HepG2 (cell line): ENCODE measurements at regions not wholly inside any gene's neighbourhood (a gene's known extent, or its start where the extent isn't known, plus 50 kb on each side); places are given as distances from the start of the nearest gene placed in this dataset.

ENCODE experiments used
- BHLHE40 ChIP-seq: IDR thresholded peaks from 2 replicates; pipeline ENCODE4 v1.6.1; 2011; ENCODE audit warnings: low read length, improper control_type of control experiment
- DDIT3 ChIP-seq: sonication (generic); formaldehyde crosslinking; IDR thresholded peaks from 2 replicates; pipeline ENCODE4 v1.4.0; 2020; ENCODE audit warnings: mild to moderate bottlenecking, missing genetic modification reagents
- FOXK1 ChIP-seq: sonication (generic); formaldehyde crosslinking; IDR thresholded peaks from 2 replicates; pipeline ENCODE4 v1.4.0; 2020; ENCODE audit warnings: low read depth, missing genetic modification reagents, borderline replicate concordance
- HHEX ChIP-seq: IDR thresholded peaks from 2 replicates; pipeline ENCODE4 v1.6.1; 2016; ENCODE audit warnings: control low read depth
- MYC ChIP-seq: sonication (generic); formaldehyde crosslinking; IDR thresholded peaks from 2 replicates; pipeline ENCODE4 v1.9.0; 2021; ENCODE audit warnings: missing genetic modification reagents, borderline replicate concordance
- STAG1 ChIP-seq: sonication (generic); formaldehyde crosslinking; IDR thresholded peaks from 2 replicates; pipeline ENCODE4 v1.4.0; 2020; ENCODE audit warnings: missing genetic modification reagents
- ZFAT ChIP-seq: sonication (generic); formaldehyde crosslinking; conservative IDR thresholded peaks from 2 replicates; pipeline ENCODE4 v1.8.1; 2023; ENCODE audit warnings: missing genetic modification reagents, inconsistent platforms
- ZNF550 ChIP-seq: sonication (generic); formaldehyde crosslinking; IDR thresholded peaks from 2 replicates; pipeline ENCODE4 v1.4.0; 2020; ENCODE audit warnings: mild to moderate bottlenecking, missing genetic modification reagents, borderline replicate concordance
- TF ChIP-seq, protein P1 (sequence below): sonication (generic); formaldehyde crosslinking; IDR thresholded peaks from 2 replicates; pipeline ENCODE4 v1.5.1; 2020; ENCODE audit warnings: mild to moderate bottlenecking, missing genetic modification reagents, moderate library complexity
- TF ChIP-seq, protein P2 (sequence below): sonication (generic); formaldehyde crosslinking; IDR thresholded peaks from 2 replicates; pipeline ENCODE4 v1.5.1; 2020; ENCODE audit warnings: mild to moderate bottlenecking, missing genetic modification reagents, moderate library complexity

- no peak for TF ChIP-seq ZFAT (CRISPR knock-in tag)
- no peak for TF ChIP-seq HHEX (CRISPR knock-in tag)
- TF ChIP-seq ZNF550 (CRISPR knock-in tag), result no peak
- TF ChIP-seq FOXK1 (CRISPR knock-in tag), result no peak
- TF ChIP-seq STAG1 (CRISPR knock-in tag), result no peak
- TF ChIP-seq, protein P1, sequence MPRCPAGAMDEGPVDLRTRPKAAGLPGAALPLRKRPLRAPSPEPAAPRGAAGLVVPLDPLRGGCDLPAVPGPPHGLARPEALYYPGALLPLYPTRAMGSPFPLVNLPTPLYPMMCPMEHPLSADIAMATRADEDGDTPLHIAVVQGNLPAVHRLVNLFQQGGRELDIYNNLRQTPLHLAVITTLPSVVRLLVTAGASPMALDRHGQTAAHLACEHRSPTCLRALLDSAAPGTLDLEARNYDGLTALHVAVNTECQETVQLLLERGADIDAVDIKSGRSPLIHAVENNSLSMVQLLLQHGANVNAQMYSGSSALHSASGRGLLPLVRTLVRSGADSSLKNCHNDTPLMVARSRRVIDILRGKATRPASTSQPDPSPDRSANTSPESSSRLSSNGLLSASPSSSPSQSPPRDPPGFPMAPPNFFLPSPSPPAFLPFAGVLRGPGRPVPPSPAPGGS (CRISPR knock-in tag), result no peak
- no peak for TF ChIP-seq BHLHE40
- TF ChIP-seq MYC (CRISPR knock-in tag), result no peak
- TF ChIP-seq, protein P2, sequence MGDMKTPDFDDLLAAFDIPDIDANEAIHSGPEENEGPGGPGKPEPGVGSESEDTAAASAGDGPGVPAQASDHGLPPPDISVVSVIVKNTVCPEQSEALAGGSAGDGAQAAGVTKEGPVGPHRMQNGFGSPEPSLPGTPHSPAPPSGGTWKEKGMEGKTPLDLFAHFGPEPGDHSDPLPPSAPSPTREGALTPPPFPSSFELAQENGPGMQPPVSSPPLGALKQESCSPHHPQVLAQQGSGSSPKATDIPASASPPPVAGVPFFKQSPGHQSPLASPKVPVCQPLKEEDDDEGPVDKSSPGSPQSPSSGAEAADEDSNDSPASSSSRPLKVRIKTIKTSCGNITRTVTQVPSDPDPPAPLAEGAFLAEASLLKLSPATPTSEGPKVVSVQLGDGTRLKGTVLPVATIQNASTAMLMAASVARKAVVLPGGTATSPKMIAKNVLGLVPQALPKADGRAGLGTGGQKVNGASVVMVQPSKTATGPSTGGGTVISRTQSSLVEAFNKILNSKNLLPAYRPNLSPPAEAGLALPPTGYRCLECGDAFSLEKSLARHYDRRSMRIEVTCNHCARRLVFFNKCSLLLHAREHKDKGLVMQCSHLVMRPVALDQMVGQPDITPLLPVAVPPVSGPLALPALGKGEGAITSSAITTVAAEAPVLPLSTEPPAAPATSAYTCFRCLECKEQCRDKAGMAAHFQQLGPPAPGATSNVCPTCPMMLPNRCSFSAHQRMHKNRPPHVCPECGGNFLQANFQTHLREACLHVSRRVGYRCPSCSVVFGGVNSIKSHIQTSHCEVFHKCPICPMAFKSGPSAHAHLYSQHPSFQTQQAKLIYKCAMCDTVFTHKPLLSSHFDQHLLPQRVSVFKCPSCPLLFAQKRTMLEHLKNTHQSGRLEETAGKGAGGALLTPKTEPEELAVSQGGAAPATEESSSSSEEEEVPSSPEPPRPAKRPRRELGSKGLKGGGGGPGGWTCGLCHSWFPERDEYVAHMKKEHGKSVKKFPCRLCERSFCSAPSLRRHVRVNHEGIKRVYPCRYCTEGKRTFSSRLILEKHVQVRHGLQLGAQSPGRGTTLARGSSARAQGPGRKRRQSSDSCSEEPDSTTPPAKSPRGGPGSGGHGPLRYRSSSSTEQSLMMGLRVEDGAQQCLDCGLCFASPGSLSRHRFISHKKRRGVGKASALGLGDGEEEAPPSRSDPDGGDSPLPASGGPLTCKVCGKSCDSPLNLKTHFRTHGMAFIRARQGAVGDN (CRISPR knock-in tag), result no peak
- TF ChIP-seq DDIT3, result no peak
Observed at GRCh38 chr19:30171795-30172612, 200.2 kb upstream of the ZNF536 start.
